ENCODE measurements at regions not wholly inside any gene's neighbourhood (a gene's known extent, or its start where the extent isn't known, plus 50 kb on each side); places are given as distances from the start of the nearest gene placed in this dataset.

DNA sequence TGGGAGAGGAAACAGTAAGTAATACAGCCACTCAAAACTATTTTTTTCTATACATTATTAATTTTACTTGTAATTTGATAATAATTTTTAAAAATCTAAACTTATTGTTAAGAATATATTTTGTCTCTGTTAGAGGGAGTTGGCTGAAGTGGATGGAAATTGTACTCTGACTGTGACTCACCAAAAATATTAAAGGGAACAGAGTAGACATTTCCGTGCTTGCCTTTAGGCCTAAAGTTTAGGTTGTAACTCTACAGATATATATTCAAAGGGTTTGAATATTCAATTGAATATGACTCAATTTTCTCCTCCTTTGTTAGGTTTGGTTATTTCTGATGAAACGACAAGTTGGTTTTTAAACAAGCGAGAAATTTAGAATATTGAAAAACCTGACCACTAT lies 128.3 kb upstream of the PITX2 start:
- Histone ChIP-seq H3K4me3 (ENCODE audit: low read depth, low read length, poor library complexity, severe bottlenecking) (no peak overlapping the region), H2AFZ (ENCODE audit: low read length) (no peak overlapping the region), H3K36me3 (ENCODE audit: insufficient read depth, low read length) (no peaks in the 10 kb centered on the region), H3K9me3 (ENCODE audit: low read length) (no peaks in the 10 kb centered on the region), H3K79me2 (ENCODE audit: insufficient read depth, low read depth, low read length) (no peaks in the 10 kb centered on the region), H3K27ac (ENCODE audit: low read depth, low read length, poor library complexity, severe bottlenecking) (no peak overlapping the region), H4K20me1 (ENCODE audit: insufficient read depth, low read length) (no peaks in the 10 kb centered on the region), H3K4me2 (ENCODE audit: low read length) (no peak overlapping the region), H3K9me2 (ENCODE audit: insufficient read depth, low read length) (0 out of 2 replicates have a peak, but pooled peaks cover 5% of the 10 kb centered on the region), H3K4me1 (ENCODE audit: insufficient read depth, low read length, poor library complexity, severe bottlenecking) (no peaks in the 10 kb centered on the region)
- POLR2A ChIA-PET, result interaction anchor here (1.3 kb wide), 1 partner anchor 11 kb away, joined by 3 read pairs; no protein-coding TSS in a partner anchor
- intact Hi-C loops (cut with micrococcal nuclease; ENCODE audit: unreplicated experiment), result no loop called here
- CTCF ChIA-PET (ENCODE audit: unreplicated experiment), result no interaction called here
- TF ChIP-seq, protein P1, sequence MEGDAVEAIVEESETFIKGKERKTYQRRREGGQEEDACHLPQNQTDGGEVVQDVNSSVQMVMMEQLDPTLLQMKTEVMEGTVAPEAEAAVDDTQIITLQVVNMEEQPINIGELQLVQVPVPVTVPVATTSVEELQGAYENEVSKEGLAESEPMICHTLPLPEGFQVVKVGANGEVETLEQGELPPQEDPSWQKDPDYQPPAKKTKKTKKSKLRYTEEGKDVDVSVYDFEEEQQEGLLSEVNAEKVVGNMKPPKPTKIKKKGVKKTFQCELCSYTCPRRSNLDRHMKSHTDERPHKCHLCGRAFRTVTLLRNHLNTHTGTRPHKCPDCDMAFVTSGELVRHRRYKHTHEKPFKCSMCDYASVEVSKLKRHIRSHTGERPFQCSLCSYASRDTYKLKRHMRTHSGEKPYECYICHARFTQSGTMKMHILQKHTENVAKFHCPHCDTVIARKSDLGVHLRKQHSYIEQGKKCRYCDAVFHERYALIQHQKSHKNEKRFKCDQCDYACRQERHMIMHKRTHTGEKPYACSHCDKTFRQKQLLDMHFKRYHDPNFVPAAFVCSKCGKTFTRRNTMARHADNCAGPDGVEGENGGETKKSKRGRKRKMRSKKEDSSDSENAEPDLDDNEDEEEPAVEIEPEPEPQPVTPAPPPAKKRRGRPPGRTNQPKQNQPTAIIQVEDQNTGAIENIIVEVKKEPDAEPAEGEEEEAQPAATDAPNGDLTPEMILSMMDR (conservative IDR thresholded peaks at IDR 0.05; ENCODE audit: low read length), result no peak
- no peak for TF ChIP-seq EZH2phosphoT487 (IDR thresholded peaks at IDR 0.05; ENCODE audit: borderline replicate concordance, low read depth, low read length)
- no TSS peak for BruUV-seq (replicated peaks)
- DNase-seq (ENCODE audit: low spot score), result no peak

- no TSS peak for BruUV-seq (replicated peaks)
- Histone ChIP-seq H3K27ac (ENCODE audit: low read depth, low read length, poor library complexity, severe bottlenecking) (no peak overlapping the region), H3K9me3 (ENCODE audit: low read length) (no peaks in the 10 kb centered on the region), H3K9me2 (ENCODE audit: insufficient read depth, low read length) (0 out of 2 replicates have a peak, but pooled peaks cover 2% of the 10 kb centered on the region), H2AFZ (ENCODE audit: low read length) (no peak overlapping the region), H4K20me1 (ENCODE audit: insufficient read depth, low read length) (no peaks in the 10 kb centered on the region), H3K4me3 (ENCODE audit: low read depth, low read length, poor library complexity, severe bottlenecking) (no peak overlapping the region), H3K4me2 (ENCODE audit: low read length) (no peak overlapping the region), H3K79me2 (ENCODE audit: insufficient read depth, low read depth, low read length) (no peaks in the 10 kb centered on the region), H3K36me3 (ENCODE audit: insufficient read depth, low read length) (no peaks in the 10 kb centered on the region), H3K4me1 (ENCODE audit: insufficient read depth, low read length, poor library complexity, severe bottlenecking) (no peaks in the 10 kb centered on the region)
- CTCF ChIA-PET (ENCODE audit: unreplicated experiment), result no interaction called here
- POLR2A ChIA-PET, result interaction anchor here (0.7 kb wide), 1 partner anchor 1189 kb away, joined by 3 read pairs; no protein-coding TSS in a partner anchor
- intact Hi-C loops (cut with micrococcal nuclease; ENCODE audit: unreplicated experiment), result no loop called here
- DNase-seq (ENCODE audit: low spot score), result no peak
- TF ChIP-seq, protein P1 (conservative IDR thresholded peaks at IDR 0.05; ENCODE audit: low read length), result no peak
- TF ChIP-seq EZH2phosphoT487 (IDR thresholded peaks at IDR 0.05; ENCODE audit: borderline replicate concordance, low read depth, low read length), result no peak
These were observed 129.1 kb upstream of the PITX2 start for GRCh38 chr4:110751986-110752385.

GRCh38 chr4:110753466-110753865 lies 130.6 kb upstream of the PITX2 start:
- Histone ChIP-seq H3K79me2 (ENCODE audit: insufficient read depth, low read depth, low read length) (no peaks in the 10 kb centered on the region), H3K4me3 (ENCODE audit: low read depth, low read length, poor library complexity, severe bottlenecking) (no peak overlapping the region), H3K4me2 (ENCODE audit: low read length) (no peak overlapping the region), H4K20me1 (ENCODE audit: insufficient read depth, low read length) (no peaks in the 10 kb centered on the region), H3K9me3 (ENCODE audit: low read length) (no peaks in the 10 kb centered on the region), H3K36me3 (ENCODE audit: insufficient read depth, low read length) (no peaks in the 10 kb centered on the region), H3K27ac (ENCODE audit: low read depth, low read length, poor library complexity, severe bottlenecking) (no peak overlapping the region), H3K9me2 (ENCODE audit: insufficient read depth, low read length) (no peaks in the 10 kb centered on the region), H3K4me1 (ENCODE audit: insufficient read depth, low read length, poor library complexity, severe bottlenecking) (no peaks in the 10 kb centered on the region), H2AFZ (ENCODE audit: low read length) (no peak overlapping the region)
- intact Hi-C loops (cut with micrococcal nuclease; ENCODE audit: unreplicated experiment), result no loop called here
- no peak for DNase-seq (ENCODE audit: low spot score)
- no peak for TF ChIP-seq EZH2phosphoT487 (IDR thresholded peaks at IDR 0.05; ENCODE audit: borderline replicate concordance, low read depth, low read length)
- TF ChIP-seq, protein P1 (conservative IDR thresholded peaks at IDR 0.05; ENCODE audit: low read length), result no peak
- no TSS peak for BruUV-seq (replicated peaks)
- ChIA-PET CTCF (ENCODE audit: unreplicated experiment) (no interaction called here), POLR2A (no interaction called here)

All from OCI-LY7 (cell line).